NCI-H2081 (cell line): ENCODE measurements at regions not wholly inside any gene's neighbourhood (a gene's known extent, or its start where the extent isn't known, plus 50 kb on each side); places are given as distances from the start of the nearest gene placed in this dataset.

ENCODE experiments used
- DNase-seq, 2 experiments: peaks; one replicate each; lab custom pipeline; 2025; lab: John Stamatoyannopoulos, UW

GRCh38 chr13:111537115-111537728, 216.8 kb downstream of the TEX29 start:
- no peak for DNase-seq

DNA sequence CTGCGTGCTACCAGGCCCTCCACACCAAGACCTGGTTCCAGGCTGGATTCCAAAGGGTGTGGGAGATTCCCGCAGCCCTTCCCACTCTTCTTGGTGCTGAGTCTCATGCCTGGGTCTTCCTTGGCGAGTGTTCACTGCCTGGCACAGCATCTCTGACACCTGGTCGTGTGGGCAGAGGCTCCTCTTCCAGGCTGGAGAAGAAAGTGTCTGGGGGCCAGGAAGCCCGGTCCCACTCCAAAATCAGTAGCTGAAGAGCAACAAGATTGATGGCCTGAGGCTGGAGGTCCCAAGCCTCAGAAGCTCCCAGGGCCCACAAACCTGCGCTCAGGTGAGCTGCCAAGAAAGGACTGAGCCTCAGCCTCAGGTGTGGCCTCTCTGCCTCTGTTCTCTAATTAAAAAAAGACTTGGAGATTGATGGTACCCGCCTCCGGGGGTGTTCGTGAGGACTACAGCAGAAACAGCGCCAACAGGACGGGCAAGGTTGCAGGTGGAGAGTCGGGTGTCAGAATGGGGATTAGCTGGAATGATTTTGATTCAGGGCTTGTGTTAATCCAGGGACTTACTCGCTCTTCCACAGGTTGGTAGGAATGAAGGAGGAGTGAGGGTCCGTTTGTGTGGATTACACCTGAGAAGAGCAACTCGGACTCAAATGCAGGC, 217.5 kb downstream of the TEX29 start:
- no peak for DNase-seq

DNA sequence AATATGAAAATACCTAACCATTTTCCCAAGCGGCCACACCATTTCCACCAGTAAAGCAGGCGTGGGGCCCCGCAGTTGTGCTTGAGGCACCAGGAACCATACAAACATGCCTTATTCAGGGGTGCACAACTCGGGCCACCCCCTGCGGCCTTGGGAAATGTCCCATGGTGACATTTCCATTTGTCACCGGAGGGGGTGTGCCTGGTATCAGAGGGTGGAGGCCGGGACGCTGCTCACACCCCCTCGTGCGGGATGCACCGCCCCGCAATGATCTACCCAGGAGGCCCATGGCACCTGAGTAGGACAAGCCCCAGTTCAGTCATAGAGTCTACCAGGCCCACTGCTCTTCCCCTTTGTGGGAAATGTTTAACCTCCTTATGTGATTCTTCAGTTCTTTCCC, 218.8 kb downstream of the TEX29 start:
- no peak for DNase-seq

GRCh38 chr13:111539791-111540446, 219.5 kb downstream of the TEX29 start:
- no peak for DNase-seq

DNA sequence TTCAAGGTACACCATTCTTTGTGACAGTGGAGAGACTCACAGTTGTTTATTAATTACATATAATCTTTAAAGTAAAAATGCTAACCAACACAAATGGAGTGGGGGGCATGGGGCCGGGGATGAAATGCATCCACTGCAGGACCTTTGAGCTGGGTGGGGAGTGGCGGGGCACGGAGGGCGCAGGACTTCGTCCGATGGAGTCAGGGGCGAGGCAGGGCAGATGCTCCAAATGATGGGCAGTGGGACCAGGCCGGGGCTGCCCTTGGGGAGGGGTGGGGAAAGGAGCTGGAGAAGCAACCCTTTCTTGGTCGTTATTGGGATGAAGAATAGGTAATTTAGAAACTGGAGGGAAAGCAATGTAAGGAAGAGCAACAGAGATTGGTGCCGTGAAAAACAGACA, 220.0 kb downstream of the TEX29 start:
- DNase-seq: no peak

- DNase-seq: no peak
Measured at GRCh38 chr13:111541345-111541744, 220.9 kb downstream of the TEX29 start.

- no peak for DNase-seq
Measured at GRCh38 chr13:111541752-111542529, 221.5 kb downstream of the TEX29 start.

DNA sequence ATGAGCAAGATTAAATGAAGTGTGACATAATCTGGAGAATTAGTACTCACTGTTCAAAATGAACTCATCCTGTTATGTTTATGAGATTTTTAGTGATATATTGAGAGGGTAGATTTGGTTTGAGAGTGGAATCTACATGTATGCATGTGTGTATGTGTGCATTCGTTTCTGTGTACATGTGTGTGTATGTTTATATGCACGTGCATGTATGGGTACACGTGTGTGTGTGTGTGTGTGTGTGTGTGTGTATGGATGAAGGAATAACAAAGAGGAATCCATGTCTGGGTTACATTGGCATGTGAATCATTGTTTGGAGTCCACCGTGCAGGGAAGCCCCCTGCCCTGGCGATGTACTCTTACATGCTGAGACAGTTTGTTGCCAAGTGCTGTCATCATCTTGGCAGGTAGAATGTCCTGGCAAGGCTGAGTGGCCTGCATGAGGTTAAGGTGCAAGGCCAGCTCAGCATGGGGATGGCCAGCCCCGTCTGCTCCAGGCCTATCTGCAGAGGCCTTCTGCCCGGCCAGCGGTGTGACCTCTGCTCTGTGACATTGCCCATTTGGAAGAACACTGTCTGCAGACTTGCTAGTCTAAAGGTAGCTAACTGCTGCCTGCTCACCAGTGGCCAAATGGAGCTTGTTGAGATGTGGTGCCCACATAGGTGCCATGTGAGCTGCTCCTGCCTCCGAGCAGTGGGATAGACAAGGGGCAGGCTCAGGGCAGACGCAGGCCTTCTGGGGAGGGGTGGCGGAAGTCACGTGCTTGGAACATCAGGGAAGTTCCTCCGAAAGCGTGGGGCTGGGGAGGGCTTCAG, 222.3 kb downstream of the TEX29 start:
- DNase-seq: no peak

DNA sequence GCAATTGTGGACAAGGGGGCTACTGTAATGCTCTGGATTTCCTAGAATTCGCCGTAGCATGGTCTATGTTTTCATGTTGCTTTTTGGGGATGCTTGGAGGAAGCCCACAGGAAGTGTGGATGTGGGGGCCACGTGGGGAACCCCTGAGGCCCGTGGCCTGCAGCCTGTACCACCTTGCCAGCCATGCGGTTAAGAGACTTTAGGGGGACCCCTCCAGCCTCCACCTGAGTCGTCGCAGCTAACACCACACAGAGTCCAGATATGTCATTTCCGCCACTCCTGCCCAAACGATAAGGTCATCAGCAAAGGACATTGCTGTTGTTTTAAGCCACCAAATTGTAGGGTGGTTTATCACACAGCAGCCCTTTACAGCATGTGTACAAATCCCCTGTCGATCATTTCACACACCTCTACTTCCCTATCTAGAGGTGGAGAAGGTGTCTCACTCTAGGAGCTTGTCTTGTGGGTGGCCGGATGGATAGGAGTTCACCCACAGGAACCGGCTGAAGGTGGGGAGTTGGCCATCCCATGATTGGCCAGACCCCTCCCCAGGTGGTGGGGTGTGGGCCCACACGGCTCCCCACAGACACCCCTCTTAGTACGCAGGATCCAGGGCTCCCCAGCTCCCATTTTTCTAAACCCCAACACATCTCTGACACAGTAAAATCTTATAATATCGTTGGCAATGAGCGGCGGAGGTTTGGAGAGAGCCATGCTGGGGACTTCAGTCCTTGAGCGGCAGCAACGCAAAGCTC, 226.7 kb downstream of the TEX29 start:
- DNase-seq: no peak

GRCh38 chr13:111547726-111548273, 227.4 kb downstream of the TEX29 start:
- no peak for DNase-seq

GRCh38 chr13:111548301-111548700, 227.9 kb downstream of the TEX29 start:
- DNase-seq: no peak

DNA sequence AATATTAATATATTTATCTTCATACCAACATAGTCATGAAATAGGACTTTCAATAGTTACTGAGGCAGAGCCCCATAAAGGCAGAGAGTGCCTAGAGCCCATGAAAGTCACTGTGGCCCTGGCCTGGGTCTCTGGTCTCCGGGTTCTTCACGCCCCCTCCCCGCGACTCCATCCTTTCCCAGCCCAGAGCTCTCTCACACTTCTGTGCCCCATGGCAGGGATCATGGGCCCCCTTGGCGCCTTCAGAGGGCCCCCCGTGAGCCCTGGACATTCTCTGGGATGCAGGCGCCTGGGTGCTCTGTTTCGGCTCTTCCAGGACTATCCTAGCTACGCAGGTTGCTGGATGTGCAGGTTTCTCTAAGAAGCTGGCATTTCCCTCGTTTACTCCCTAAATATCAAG, 228.4 kb downstream of the TEX29 start:
- DNase-seq: no peak

- DNase-seq: no peak
Measured at GRCh38 chr13:111549464-111549863, 229.0 kb downstream of the TEX29 start.

DNA sequence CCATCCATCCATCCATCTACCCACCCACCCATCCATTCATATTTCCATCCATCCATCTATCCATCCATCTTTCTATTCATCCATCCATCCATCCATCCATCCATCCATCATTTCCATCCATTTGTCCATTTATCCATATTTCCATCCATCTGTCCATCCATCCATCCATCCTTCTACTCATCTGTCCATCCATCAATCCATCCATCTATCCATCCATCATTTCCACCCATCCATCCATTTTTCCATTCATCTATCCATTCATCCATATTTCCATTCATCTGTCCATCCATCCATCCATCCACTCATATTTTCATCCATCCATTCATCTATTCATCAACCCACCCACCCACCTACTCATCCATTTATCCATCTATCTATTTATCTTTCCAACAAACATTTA, 229.6 kb downstream of the TEX29 start:
- DNase-seq: no peak

- no peak for DNase-seq
Measured at GRCh38 chr13:111551204-111551820, 230.9 kb downstream of the TEX29 start.

- no peak for DNase-seq
Measured at GRCh38 chr13:111552891-111553655, 232.6 kb downstream of the TEX29 start.

DNA sequence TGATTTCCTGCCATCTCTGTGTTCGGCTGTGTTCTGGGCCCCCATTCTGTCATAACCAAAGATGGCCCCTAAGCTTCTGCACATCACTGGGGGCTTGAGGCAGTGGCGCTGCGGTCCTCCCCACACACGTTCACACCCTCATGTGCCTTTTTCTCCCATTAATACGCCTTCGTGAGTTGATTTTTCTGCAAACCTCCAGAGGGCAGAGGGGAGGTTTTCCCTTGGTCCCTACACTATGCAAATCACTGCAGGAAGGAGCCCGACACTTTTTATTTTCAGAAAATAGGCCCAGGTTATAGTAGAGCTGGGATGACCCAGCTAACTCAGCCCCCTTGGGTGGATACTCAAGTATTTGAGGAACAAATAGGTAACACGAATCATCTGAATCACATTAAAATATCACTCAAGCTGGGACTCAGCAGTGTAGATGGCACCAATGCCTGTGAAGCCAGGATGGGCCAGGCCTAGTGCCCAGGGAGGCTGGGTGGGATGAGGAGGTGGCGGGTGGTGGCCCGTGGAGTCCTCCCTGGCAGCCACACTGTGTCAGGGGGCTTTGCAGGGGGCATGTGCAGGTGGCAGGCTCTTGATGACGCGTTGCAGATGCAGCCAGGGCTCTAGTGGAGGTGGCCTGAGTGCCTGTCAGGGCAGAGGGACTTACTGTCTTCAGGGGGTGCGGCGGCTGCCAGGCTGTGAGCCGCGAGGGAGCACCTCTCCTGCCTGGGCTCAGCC, 234.3 kb downstream of the TEX29 start:
- no peak for DNase-seq

DNA sequence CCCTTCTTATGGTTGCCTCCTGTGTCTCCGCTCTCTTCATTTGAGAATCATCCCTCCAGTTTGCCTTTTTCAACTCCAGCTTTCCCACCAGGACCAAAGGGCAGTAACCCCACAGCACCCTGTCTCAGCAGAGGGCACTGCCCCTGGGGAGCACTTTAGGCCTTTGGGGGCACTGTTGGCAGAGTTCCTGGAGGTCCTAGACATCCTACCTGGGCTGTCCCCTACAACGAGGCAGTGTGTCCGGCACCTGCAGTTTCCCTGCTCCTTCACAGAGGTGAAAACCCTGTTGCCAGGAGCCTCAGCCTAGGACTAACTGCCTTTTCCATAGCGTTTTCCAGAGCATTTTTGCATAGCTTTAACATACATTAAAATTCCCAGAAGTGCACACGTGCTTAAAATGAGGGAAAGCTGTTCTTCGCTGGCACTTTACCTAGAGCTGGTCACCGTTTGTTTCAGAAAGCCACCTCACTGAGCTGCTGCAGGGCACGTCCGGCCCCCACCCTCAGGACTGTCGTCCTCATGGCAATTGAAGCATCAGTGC, 234.9 kb downstream of the TEX29 start:
- no peak for DNase-seq

- no peak for DNase-seq
Measured at GRCh38 chr13:111555903-111556302, 235.5 kb downstream of the TEX29 start.
